ENCODE measurements at regions not wholly inside any gene's neighbourhood (a gene's known extent, or its start where the extent isn't known, plus 50 kb on each side); places are given as distances from the start of the nearest gene placed in this dataset.

DNA sequence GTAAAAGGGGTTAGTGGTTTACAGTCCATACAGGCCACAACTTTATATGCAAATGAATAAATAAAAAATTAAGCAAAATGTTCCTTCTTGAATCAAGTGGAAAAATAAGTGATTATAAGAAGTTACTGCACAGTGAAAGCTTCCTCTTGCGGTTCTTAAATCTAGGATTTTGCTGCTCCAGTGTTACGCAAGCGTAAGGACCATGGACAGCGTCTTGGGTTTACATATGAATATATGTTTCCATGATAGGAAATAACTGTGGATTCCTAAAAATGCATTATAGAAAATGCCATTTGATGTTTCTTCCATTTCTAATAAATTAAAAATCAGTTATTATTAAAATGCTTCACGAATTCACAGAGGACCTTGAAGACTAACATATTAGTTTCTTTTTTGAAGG lies 176.6 kb upstream of the POU3F2 start:
- TF ChIP-seq CTCF (IDR thresholded peaks at IDR 0.05; ENCODE audit: extremely low read depth, insufficient read depth, missing control alignments), result no peak
- in situ Hi-C loops (cut with MboI; ENCODE audit: low pct_unique_long_range_greater_than_20kb, low sequenced_read_pairs, unreplicated experiment), result no loop called here
- DNase-seq (ENCODE audit: low spot score), result no peak

DNA sequence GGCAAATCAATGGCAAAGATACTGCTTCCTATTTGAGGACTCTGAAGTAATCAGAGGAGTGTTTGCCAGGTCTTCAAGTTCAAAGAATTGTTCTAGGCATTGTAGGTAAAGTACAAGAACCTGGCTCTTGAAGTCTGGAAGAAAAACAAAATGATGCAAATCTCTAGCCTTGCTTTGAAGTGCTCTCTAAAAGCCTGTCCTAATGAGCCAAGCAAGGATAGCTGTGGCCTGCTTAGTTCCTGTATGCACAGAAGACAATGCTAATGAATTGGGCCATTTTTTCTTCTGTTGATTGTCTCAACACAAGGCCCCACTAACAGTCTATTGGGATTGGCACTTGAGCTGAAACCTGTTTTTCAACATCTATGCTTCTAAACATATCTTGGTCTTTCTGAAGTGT lies 165.0 kb upstream of the POU3F2 start:
- in situ Hi-C loops (cut with MboI; ENCODE audit: low pct_unique_long_range_greater_than_20kb, low sequenced_read_pairs, unreplicated experiment), result no loop called here

GRCh38 chr6:98670045-98670746 lies 164.2 kb upstream of the POU3F2 start:
- no peak for DNase-seq (ENCODE audit: low spot score)
- in situ Hi-C loops (cut with MboI; ENCODE audit: low pct_unique_long_range_greater_than_20kb, low sequenced_read_pairs, unreplicated experiment), result no loop called here
- no peak for TF ChIP-seq CTCF (IDR thresholded peaks at IDR 0.05; ENCODE audit: extremely low read depth, insufficient read depth, missing control alignments)

More for the DNA sequence above, 165.0 kb upstream of the POU3F2 start:
- TF ChIP-seq CTCF (IDR thresholded peaks at IDR 0.05; ENCODE audit: extremely low read depth, insufficient read depth, missing control alignments), result no peak
- DNase-seq (ENCODE audit: low spot score), result no peak

- in situ Hi-C loops (cut with MboI; ENCODE audit: low pct_unique_long_range_greater_than_20kb, low sequenced_read_pairs, unreplicated experiment), result no loop called here
- no peak for DNase-seq (ENCODE audit: low spot score)
- TF ChIP-seq CTCF (IDR thresholded peaks at IDR 0.05; ENCODE audit: extremely low read depth, insufficient read depth, missing control alignments), result no peak
Observed at GRCh38 chr6:98672681-98673475, 161.5 kb upstream of the POU3F2 start.

DNA sequence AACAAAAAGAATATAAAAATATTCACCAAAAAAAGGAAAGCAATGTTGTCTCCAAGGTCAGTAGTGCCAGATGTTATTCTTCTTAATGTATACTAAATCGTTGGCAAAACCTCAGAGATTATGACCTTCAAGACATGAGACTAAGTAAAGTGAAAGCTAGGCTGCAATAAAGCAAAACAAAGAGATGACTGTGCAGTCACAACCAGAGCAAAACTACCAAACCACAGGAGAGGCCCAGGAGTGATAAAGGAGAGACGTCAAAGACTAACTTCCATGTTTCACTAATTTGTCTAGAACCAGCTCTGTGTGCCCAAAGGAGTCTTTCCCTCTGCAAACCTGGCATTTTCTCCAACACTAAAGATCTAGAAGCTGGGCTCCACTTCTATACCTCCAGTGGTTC lies 155.9 kb upstream of the POU3F2 start:
- no peak for TF ChIP-seq CTCF (IDR thresholded peaks at IDR 0.05; ENCODE audit: extremely low read depth, insufficient read depth, missing control alignments)
- no peak for DNase-seq (ENCODE audit: low spot score)
- in situ Hi-C loops (cut with MboI; ENCODE audit: low pct_unique_long_range_greater_than_20kb, low sequenced_read_pairs, unreplicated experiment), result no loop called here

DNA sequence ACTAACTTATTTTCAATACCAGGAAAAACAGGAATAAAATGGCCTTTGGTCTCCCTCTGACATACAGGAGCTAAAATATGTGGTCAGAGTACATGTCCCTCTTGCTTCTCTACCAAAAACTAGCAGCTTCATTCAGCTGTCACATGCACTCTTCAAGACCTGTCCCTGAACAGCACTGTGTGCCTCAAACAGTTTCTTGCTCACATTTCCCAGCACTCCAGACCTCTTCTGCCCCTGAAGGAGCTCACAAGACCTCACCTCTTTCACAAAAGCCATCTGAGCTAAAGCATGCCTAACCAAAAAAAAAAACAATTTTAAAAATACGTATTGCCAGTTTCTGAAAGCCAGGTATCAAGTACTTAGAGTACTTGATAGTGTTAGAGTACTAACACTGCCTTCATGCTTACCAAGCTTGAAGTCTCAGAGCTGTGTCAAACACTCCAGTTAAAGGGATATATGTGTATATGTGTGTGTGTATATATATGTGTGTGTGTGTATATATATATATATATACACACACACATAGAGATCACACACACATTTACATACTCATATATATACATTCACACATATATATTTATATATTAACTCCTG lies 148.3 kb upstream of the POU3F2 start:
- TF ChIP-seq CTCF (IDR thresholded peaks at IDR 0.05; ENCODE audit: extremely low read depth, insufficient read depth, missing control alignments), result no peak
- DNase-seq (ENCODE audit: low spot score), result no peak
- in situ Hi-C loops (cut with MboI; ENCODE audit: low pct_unique_long_range_greater_than_20kb, low sequenced_read_pairs, unreplicated experiment), result no loop called here

Measured in GM13977 (cell line).